HEK293 (cell line): ENCODE measurements at regions not wholly inside any gene's neighbourhood (a gene's known extent, or its start where the extent isn't known, plus 50 kb on each side); places are given as distances from the start of the nearest gene placed in this dataset.

Source experiments
- BCL11B ChIP-seq: fragments of 450-650 bp; formaldehyde crosslinking; IDR thresholded peaks from 2 replicates; pipeline ENCODE4 v1.5.1; 2016; ENCODE audit warnings: low read depth, missing biosample characterization, missing genetic modification characterization
- PRDM1 ChIP-seq: fragments of 450-650 bp; formaldehyde crosslinking; IDR thresholded peaks from 2 replicates; pipeline ENCODE4; 2016; ENCODE audit warnings: missing biosample characterization, missing genetic modification characterization
- SP7 ChIP-seq: fragments of 450-650 bp; formaldehyde crosslinking; IDR thresholded peaks from 2 replicates; pipeline ENCODE4 v1.5.1; 2016; ENCODE audit warnings: missing biosample characterization, missing genetic modification characterization
- TSHZ1 ChIP-seq: fragments of 450-650 bp; formaldehyde crosslinking; IDR thresholded peaks from 2 replicates; pipeline ENCODE4 v1.5.1; 2016; ENCODE audit warnings: missing biosample characterization, missing genetic modification characterization, borderline replicate concordance
- ZNF175 ChIP-seq: fragments of 450-650 bp; formaldehyde crosslinking; IDR thresholded peaks from 2 replicates; pipeline ENCODE4 v1.5.1; 2016; ENCODE audit warnings: missing biosample characterization, missing genetic modification characterization
- ZNF24 ChIP-seq: fragments of 450-650 bp; formaldehyde crosslinking; IDR thresholded peaks from 2 replicates; pipeline ENCODE4 v1.5.1; 2016; ENCODE audit warnings: missing biosample characterization, missing genetic modification characterization
- ZNF501 ChIP-seq: fragments of 450-650 bp; formaldehyde crosslinking; IDR thresholded peaks from 2 replicates; pipeline ENCODE4 v1.5.1; 2016; ENCODE audit warnings: missing biosample characterization, missing genetic modification characterization
- TF ChIP-seq, protein P1 (sequence below): IDR thresholded peaks from 2 replicates; pipeline ENCODE4 v1.6.1; 2011; ENCODE audit warnings: mild to moderate bottlenecking, low read depth, low read length, borderline replicate concordance
- TF ChIP-seq, protein P2 (sequence below): fragments of 450-650 bp; formaldehyde crosslinking; IDR thresholded peaks from 2 replicates; pipeline ENCODE4 v1.5.1; 2016; ENCODE audit warnings: missing biosample characterization, missing genetic modification characterization, low read depth
- TF ChIP-seq, protein P3 (sequence below): fragments of 450-650 bp; formaldehyde crosslinking; IDR thresholded peaks from 2 replicates; pipeline ENCODE4 v1.5.1; 2016; ENCODE audit warnings: missing biosample characterization, missing genetic modification characterization
- TF ChIP-seq, protein P4 (sequence below): sonication (generic); formaldehyde crosslinking; IDR thresholded peaks from 2 replicates; pipeline ENCODE4 v1.8.1; 2022; ENCODE audit warnings: mild to moderate bottlenecking, moderate library complexity, missing genetic modification reagents

DNA sequence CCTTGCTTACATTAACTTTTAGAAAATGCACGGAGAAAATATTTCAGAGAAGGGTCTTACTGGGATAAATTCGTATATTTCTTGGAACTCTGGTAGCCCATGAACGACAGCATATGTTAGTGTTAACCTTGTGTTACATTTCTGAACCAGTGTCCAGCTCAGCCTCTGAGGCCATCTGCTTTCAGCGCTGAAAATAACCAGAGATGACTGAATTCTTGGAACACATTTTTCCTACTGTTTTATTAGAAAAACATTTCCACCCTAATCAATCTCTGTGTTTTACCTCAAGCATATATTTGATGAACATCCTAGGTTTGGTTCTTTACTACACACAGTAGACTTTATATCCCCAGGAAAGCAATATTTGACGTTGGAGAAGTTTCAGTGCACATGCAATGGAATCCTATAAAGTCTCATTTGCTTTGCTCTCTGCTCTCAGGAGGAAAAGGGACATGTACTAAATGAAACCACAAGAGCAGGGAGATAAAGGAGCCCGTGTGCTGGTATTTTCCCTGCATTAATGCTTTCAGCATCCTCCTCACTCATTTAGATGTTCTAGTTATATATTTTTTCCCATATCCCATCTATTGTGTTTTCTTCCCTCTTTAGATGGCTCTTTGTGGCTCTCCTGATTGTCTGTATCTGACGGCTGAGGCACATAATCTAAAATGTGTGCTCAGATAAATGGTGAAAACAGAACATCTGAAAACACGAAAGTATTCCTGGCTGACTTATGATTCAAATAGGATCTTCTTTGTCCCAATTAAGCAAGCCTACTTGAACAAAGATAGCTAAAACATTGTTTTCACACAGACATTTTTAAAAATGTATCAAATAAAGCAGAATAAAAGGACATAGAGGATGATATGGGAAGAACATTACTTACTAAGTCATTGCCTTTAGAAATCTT lies 151.7 kb upstream of the KCNMB2 start:
- TF ChIP-seq, protein P1, sequence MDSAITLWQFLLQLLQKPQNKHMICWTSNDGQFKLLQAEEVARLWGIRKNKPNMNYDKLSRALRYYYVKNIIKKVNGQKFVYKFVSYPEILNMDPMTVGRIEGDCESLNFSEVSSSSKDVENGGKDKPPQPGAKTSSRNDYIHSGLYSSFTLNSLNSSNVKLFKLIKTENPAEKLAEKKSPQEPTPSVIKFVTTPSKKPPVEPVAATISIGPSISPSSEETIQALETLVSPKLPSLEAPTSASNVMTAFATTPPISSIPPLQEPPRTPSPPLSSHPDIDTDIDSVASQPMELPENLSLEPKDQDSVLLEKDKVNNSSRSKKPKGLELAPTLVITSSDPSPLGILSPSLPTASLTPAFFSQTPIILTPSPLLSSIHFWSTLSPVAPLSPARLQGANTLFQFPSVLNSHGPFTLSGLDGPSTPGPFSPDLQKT, result no peak
- TF ChIP-seq ZNF24 (tag by site-specific recombination), result no peak
- TF ChIP-seq, protein P2, sequence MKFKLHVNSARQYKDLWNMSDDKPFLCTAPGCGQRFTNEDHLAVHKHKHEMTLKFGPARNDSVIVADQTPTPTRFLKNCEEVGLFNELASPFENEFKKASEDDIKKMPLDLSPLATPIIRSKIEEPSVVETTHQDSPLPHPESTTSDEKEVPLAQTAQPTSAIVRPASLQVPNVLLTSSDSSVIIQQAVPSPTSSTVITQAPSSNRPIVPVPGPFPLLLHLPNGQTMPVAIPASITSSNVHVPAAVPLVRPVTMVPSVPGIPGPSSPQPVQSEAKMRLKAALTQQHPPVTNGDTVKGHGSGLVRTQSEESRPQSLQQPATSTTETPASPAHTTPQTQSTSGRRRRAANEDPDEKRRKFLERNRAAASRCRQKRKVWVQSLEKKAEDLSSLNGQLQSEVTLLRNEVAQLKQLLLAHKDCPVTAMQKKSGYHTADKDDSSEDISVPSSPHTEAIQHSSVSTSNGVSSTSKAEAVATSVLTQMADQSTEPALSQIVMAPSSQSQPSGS (tag by site-specific recombination), result no peak
- no peak for TF ChIP-seq PRDM1
- TF ChIP-seq, protein P3, sequence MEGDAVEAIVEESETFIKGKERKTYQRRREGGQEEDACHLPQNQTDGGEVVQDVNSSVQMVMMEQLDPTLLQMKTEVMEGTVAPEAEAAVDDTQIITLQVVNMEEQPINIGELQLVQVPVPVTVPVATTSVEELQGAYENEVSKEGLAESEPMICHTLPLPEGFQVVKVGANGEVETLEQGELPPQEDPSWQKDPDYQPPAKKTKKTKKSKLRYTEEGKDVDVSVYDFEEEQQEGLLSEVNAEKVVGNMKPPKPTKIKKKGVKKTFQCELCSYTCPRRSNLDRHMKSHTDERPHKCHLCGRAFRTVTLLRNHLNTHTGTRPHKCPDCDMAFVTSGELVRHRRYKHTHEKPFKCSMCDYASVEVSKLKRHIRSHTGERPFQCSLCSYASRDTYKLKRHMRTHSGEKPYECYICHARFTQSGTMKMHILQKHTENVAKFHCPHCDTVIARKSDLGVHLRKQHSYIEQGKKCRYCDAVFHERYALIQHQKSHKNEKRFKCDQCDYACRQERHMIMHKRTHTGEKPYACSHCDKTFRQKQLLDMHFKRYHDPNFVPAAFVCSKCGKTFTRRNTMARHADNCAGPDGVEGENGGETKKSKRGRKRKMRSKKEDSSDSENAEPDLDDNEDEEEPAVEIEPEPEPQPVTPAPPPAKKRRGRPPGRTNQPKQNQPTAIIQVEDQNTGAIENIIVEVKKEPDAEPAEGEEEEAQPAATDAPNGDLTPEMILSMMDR, result no peak
- no peak for TF ChIP-seq ZNF175
- TF ChIP-seq, protein P4, sequence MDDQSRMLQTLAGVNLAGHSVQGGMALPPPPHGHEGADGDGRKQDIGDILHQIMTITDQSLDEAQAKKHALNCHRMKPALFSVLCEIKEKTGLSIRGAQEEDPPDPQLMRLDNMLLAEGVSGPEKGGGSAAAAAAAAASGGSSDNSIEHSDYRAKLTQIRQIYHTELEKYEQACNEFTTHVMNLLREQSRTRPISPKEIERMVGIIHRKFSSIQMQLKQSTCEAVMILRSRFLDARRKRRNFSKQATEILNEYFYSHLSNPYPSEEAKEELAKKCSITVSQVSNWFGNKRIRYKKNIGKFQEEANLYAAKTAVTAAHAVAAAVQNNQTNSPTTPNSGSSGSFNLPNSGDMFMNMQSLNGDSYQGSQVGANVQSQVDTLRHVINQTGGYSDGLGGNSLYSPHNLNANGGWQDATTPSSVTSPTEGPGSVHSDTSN, result no peak
- no peak for TF ChIP-seq SP7 (tag by site-specific recombination)
- TF ChIP-seq BCL11B (tag by site-specific recombination), result no peak
- TF ChIP-seq ZNF501 (tag by site-specific recombination), result no peak
- TF ChIP-seq TSHZ1 (tag by site-specific recombination), result no peak
